ENCODE measurements at regions not wholly inside any gene's neighbourhood (a gene's known extent, or its start where the extent isn't known, plus 50 kb on each side); places are given as distances from the start of the nearest gene placed in this dataset.

DNA sequence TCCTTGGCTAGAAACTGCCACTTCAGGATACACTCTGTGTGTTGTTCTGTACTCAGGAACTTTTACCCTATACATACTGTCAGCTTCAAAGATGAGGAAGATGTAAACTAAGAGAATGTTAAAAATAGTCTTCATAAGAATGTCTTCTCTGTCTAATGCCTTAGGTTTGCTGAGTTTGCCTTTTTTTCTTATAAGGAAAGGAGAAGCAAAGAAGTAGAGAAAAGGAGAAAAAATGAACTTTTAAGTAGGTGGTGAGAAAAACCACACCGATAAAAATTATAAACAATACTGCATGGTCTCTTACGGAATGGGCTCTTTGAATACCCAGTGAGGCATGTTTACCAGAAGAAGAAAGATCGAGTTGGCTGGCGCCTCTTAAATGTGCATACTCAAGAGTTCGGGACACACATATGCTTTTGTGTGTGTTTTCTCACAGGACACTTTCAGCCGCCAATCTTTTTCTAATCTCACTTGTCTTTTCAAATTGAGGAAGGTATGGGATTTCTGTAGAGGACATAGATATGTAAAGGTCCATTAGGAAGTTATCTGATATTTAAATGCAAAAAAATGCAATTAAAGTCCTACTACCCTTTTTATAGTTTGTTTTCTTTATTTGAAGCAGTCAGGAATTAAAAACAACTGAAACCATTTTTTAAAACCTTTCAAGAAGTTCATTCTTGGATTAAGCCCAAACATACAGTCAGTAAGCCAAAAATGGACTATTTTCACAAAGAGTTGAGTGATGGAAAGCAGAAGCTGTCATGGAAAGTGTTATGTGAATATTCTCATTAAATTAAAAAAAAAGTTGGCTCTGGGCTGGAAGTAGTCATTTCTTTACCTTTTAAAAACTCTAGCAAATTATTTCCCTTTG is 100.6 kb upstream of the MDFIC start:
- H3K9me2 ChIP-seq (replicated peaks; ENCODE audit: low read depth, low read length), result no peaks in the 10 kb centered on the region
- no peak overlapping the region for H3K9ac ChIP-seq (ENCODE audit: low read depth, low read length, poor library complexity, severe bottlenecking)
- no peaks in the 10 kb centered on the region for H3K9me3 ChIP-seq (ENCODE audit: insufficient read depth, low read depth, low read length)
- H3K4me1 ChIP-seq (ENCODE audit: insufficient read depth, low read length, poor library complexity, severe bottlenecking), result no peaks in the 10 kb centered on the region
- TF ChIP-seq, protein P1, sequence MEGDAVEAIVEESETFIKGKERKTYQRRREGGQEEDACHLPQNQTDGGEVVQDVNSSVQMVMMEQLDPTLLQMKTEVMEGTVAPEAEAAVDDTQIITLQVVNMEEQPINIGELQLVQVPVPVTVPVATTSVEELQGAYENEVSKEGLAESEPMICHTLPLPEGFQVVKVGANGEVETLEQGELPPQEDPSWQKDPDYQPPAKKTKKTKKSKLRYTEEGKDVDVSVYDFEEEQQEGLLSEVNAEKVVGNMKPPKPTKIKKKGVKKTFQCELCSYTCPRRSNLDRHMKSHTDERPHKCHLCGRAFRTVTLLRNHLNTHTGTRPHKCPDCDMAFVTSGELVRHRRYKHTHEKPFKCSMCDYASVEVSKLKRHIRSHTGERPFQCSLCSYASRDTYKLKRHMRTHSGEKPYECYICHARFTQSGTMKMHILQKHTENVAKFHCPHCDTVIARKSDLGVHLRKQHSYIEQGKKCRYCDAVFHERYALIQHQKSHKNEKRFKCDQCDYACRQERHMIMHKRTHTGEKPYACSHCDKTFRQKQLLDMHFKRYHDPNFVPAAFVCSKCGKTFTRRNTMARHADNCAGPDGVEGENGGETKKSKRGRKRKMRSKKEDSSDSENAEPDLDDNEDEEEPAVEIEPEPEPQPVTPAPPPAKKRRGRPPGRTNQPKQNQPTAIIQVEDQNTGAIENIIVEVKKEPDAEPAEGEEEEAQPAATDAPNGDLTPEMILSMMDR (conservative IDR thresholded peaks at IDR 0.05; ENCODE audit: low read length), result no peak
- TF ChIP-seq EZH2phosphoT487 (IDR thresholded peaks at IDR 0.05; ENCODE audit: borderline replicate concordance), result no peak
- no peak overlapping the region for H3K4me2 ChIP-seq (ENCODE audit: low read depth, low read length, poor library complexity, severe bottlenecking)
- H2AFZ ChIP-seq (ENCODE audit: low read length), result no peak overlapping the region
- H3K36me3 ChIP-seq (ENCODE audit: insufficient read depth, low read length), result no peaks in the 10 kb centered on the region
- H3K79me2 ChIP-seq (ENCODE audit: insufficient read depth, low read length), result no peaks in the 10 kb centered on the region
- H4K20me1 ChIP-seq (ENCODE audit: insufficient read depth, low read length, poor library complexity, severe bottlenecking), result no peaks in the 10 kb centered on the region
- no peak overlapping the region for H3K4me3 ChIP-seq (ENCODE audit: low read length, poor library complexity, severe bottlenecking)
- no peaks in the 10 kb centered on the region for H3F3A ChIP-seq (ENCODE audit: low read depth)
- H3K27me3 ChIP-seq (ENCODE audit: insufficient read depth, low read length, poor library complexity, severe bottlenecking), result no peaks in the 10 kb centered on the region

DNA sequence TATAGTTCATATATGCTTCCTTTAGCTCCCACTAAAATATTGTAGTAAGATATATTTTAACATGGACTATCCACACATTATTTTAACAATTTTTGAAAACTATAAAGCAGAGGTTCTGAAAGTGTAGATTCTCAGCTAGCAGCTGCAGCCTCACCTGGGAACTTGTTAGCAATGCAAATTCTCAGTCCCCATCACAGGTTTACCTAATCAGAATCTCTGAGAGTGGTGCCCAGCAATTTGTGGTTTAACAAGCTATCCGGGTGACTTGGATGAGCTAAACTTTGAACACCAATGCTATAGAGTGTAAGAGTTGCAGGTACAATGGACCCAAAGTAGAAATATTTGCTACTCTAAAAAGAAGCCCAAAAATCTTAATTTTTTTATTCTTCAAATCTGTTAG is 99.8 kb upstream of the MDFIC start:
- no peaks in the 10 kb centered on the region for H3F3A ChIP-seq (ENCODE audit: low read depth)
- H3K4me2 ChIP-seq (ENCODE audit: low read depth, low read length, poor library complexity, severe bottlenecking), result no peak overlapping the region
- no peaks in the 10 kb centered on the region for H4K20me1 ChIP-seq (ENCODE audit: insufficient read depth, low read length, poor library complexity, severe bottlenecking)
- no peak overlapping the region for H3K9ac ChIP-seq (ENCODE audit: low read depth, low read length, poor library complexity, severe bottlenecking)
- no peak overlapping the region for H2AFZ ChIP-seq (ENCODE audit: low read length)
- no peaks in the 10 kb centered on the region for H3K27me3 ChIP-seq (ENCODE audit: insufficient read depth, low read length, poor library complexity, severe bottlenecking)
- no peaks in the 10 kb centered on the region for H3K9me2 ChIP-seq (replicated peaks; ENCODE audit: low read depth, low read length)
- H3K9me3 ChIP-seq (ENCODE audit: insufficient read depth, low read depth, low read length), result no peaks in the 10 kb centered on the region
- no peak for TF ChIP-seq EZH2phosphoT487 (IDR thresholded peaks at IDR 0.05; ENCODE audit: borderline replicate concordance)
- TF ChIP-seq, protein P1 (conservative IDR thresholded peaks at IDR 0.05; ENCODE audit: low read length), result no peak
- H3K79me2 ChIP-seq (ENCODE audit: insufficient read depth, low read length), result no peaks in the 10 kb centered on the region
- H3K4me3 ChIP-seq (ENCODE audit: low read length, poor library complexity, severe bottlenecking), result no peak overlapping the region
- H3K36me3 ChIP-seq (ENCODE audit: insufficient read depth, low read length), result no peaks in the 10 kb centered on the region
- no peaks in the 10 kb centered on the region for H3K4me1 ChIP-seq (ENCODE audit: insufficient read depth, low read length, poor library complexity, severe bottlenecking)

- H3K4me2 ChIP-seq (ENCODE audit: low read depth, low read length, poor library complexity, severe bottlenecking), result no peak overlapping the region
Measured at GRCh38 chr7:114822844-114823243, 99.0 kb upstream of the MDFIC start.

More at GRCh38 chr7:114822844-114823243, 99.0 kb upstream of the MDFIC start:
- no peaks in the 10 kb centered on the region for H3K9me2 ChIP-seq (replicated peaks; ENCODE audit: low read depth, low read length)
- H3K4me3 ChIP-seq (ENCODE audit: low read length, poor library complexity, severe bottlenecking), result no peak overlapping the region
- H4K20me1 ChIP-seq (ENCODE audit: insufficient read depth, low read length, poor library complexity, severe bottlenecking), result no peaks in the 10 kb centered on the region
- no peaks in the 10 kb centered on the region for H3K4me1 ChIP-seq (ENCODE audit: insufficient read depth, low read length, poor library complexity, severe bottlenecking)
- H3K9me3 ChIP-seq (ENCODE audit: insufficient read depth, low read depth, low read length), result no peaks in the 10 kb centered on the region
- no peaks in the 10 kb centered on the region for H3K36me3 ChIP-seq (ENCODE audit: insufficient read depth, low read length)
- no peaks in the 10 kb centered on the region for H3K79me2 ChIP-seq (ENCODE audit: insufficient read depth, low read length)
- TF ChIP-seq EZH2phosphoT487 (IDR thresholded peaks at IDR 0.05; ENCODE audit: borderline replicate concordance), result no peak
- TF ChIP-seq, protein P1 (conservative IDR thresholded peaks at IDR 0.05; ENCODE audit: low read length), result no peak
- H3F3A ChIP-seq (ENCODE audit: low read depth), result no peaks in the 10 kb centered on the region
- no peak overlapping the region for H2AFZ ChIP-seq (ENCODE audit: low read length)
- no peak overlapping the region for H3K9ac ChIP-seq (ENCODE audit: low read depth, low read length, poor library complexity, severe bottlenecking)
- H3K27me3 ChIP-seq (ENCODE audit: insufficient read depth, low read length, poor library complexity, severe bottlenecking), result no peaks in the 10 kb centered on the region

Data from Loucy (cell line).